ENCODE measurements at regions not wholly inside any gene's neighbourhood (a gene's known extent, or its start where the extent isn't known, plus 50 kb on each side); places are given as distances from the start of the nearest gene placed in this dataset.
"Not testable (repeated sequence)": the region's sequence is repeated elsewhere in the genome, so short reads cannot be mapped to it uniquely, and the experiment has no call there.

- DNase-seq (ENCODE audit: low read depth, low spot score), result no peak
Observed at GRCh38 chr12:115324949-115325593, 641.1 kb upstream of the TBX3 start.

- DNase-seq (ENCODE audit: low read depth, low spot score), result no peak
Observed at GRCh38 chr12:115323223-115323905, 639.4 kb upstream of the TBX3 start.

GRCh38 chr12:115322275-115322674 lies 638.3 kb upstream of the TBX3 start:
- no peak for DNase-seq (ENCODE audit: low read depth, low spot score)

- no peak for DNase-seq (ENCODE audit: low read depth, low spot score)
Observed at GRCh38 chr12:115320967-115321366, 637.0 kb upstream of the TBX3 start.

- no peak for DNase-seq (ENCODE audit: low read depth, low spot score)
Observed at GRCh38 chr12:115320451-115320850, 636.5 kb upstream of the TBX3 start.

GRCh38 chr12:115319446-115320040 lies 635.6 kb upstream of the TBX3 start:
- DNase-seq (ENCODE audit: low read depth, low spot score), result no peak

GRCh38 chr12:115313929-115314328 lies 630.0 kb upstream of the TBX3 start:
- DNase-seq (ENCODE audit: low read depth, low spot score), result no peak

- no peak for DNase-seq (ENCODE audit: low read depth, low spot score)
Observed at GRCh38 chr12:115312901-115313300, 628.9 kb upstream of the TBX3 start.

- no peak for DNase-seq (ENCODE audit: low read depth, low spot score)
Observed at GRCh38 chr12:115311875-115312274, 627.9 kb upstream of the TBX3 start.

GRCh38 chr12:115308918-115309317 lies 624.9 kb upstream of the TBX3 start:
- DNase-seq (ENCODE audit: low read depth, low spot score), result no peak

- no peak for DNase-seq (ENCODE audit: low read depth, low spot score)
Observed at GRCh38 chr12:115306380-115306779, 622.4 kb upstream of the TBX3 start.

GRCh38 chr12:115305867-115306266 lies 621.9 kb upstream of the TBX3 start:
- no peak for DNase-seq (ENCODE audit: low read depth, low spot score)

GRCh38 chr12:115305275-115305674 lies 621.3 kb upstream of the TBX3 start:
- DNase-seq (ENCODE audit: low read depth, low spot score), result peak; percentile 37

- no peak for DNase-seq (ENCODE audit: low read depth, low spot score)
Observed at GRCh38 chr12:115303723-115304309, 619.8 kb upstream of the TBX3 start.

- peak; percentile 24 for DNase-seq (ENCODE audit: low read depth, low spot score)
Observed at GRCh38 chr12:115297445-115297844, 613.5 kb upstream of the TBX3 start.

- DNase-seq (ENCODE audit: low read depth, low spot score), result no peak
Observed at GRCh38 chr12:115296613-115297198, 612.7 kb upstream of the TBX3 start.

- no peak for DNase-seq (ENCODE audit: low read depth, low spot score)
Observed at GRCh38 chr12:115295886-115296285, 611.9 kb upstream of the TBX3 start.

GRCh38 chr12:115294453-115295133 lies 610.6 kb upstream of the TBX3 start:
- DNase-seq (ENCODE audit: low read depth, low spot score), result no peak

- not testable (repeated sequence) for DNase-seq (ENCODE audit: low read depth, low spot score)
Observed at GRCh38 chr12:115285429-115285828, 601.5 kb upstream of the TBX3 start.

- DNase-seq (ENCODE audit: low read depth, low spot score), result no peak
Observed at GRCh38 chr12:115273456-115273855, 589.5 kb upstream of the TBX3 start.

- no peak for DNase-seq (ENCODE audit: low read depth, low spot score)
Observed at GRCh38 chr12:115268451-115268850, 584.5 kb upstream of the TBX3 start.

GRCh38 chr12:115267891-115268290 lies 583.9 kb upstream of the TBX3 start:
- DNase-seq (ENCODE audit: low read depth, low spot score), result no peak
